A549 (cell line): ENCODE measurements at regions not wholly inside any gene's neighbourhood (a gene's known extent, or its start where the extent isn't known, plus 50 kb on each side); places are given as distances from the start of the nearest gene placed in this dataset.

Source experiments
- ATAC-seq, 2 experiments: fragments of 200-7000 bp in 1 of 2; fragments of >200 bp in 1 of 2; cut with Nextera tagmentation in 1 of 2; cut with Tn5 transposase in 1 of 2; 3 replicates each; pipeline versions ENCODE4 v1.8.0 to v1.9.1; 2018 to 2020; ENCODE audit warnings: mild to moderate bottlenecking in 1 of 2, moderate library complexity in 1 of 2
- CTCF ChIA-PET: fragments of 300-600 bp; sonication (Branson Sonifier 250); formaldehyde crosslinking; extraction: SDS; loops from one replicate; lab custom pipeline; 2021; ENCODE audit warnings: antibody characterized with exemption, inconsistent platforms; lab: Yijun Ruan, JAX
- POLR2A ChIA-PET: fragments of 350-600 bp; formaldehyde crosslinking; extraction: SDS; loops from one replicate; lab custom pipeline; 2021; ENCODE audit warnings: antibody characterized with exemption, inconsistent platforms; lab: Yijun Ruan, JAX
- DNase-seq, 2 experiments: peaks; one replicate each; pipeline versions ENCODE4 v3.0.0 to v3.0.0-alpha.2; 2011 to 2016; ENCODE audit warnings: low read depth in 1 of 2, low spot score in 1 of 2
- FAIRE-seq: peaks from 2 replicates; lab custom pipeline; 2011; peaks lifted over from hg19 to GRCh38; lab: Jason Lieb, UNC
- H3K27ac ChIP-seq, 2 experiments: fragments of >200 bp; sonication (Bioruptor Twin); formaldehyde crosslinking; 3 replicates each; pipeline ENCODE4 v1.5.1; 2016 to 2017
- H3K4me1 ChIP-seq: fragments of >200 bp; sonication (Bioruptor Twin); formaldehyde crosslinking; 3 replicates; pipeline ENCODE4 v1.6.1; 2016
- H3K4me2 ChIP-seq: fragments of >200 bp; sonication (Bioruptor Twin); formaldehyde crosslinking; 3 replicates; pipeline ENCODE4 v1.6.1; 2016
- H3K4me3 ChIP-seq: fragments of >200 bp; sonication (Bioruptor Twin); formaldehyde crosslinking; 3 replicates; pipeline ENCODE4 v1.5.1; 2016
- H3K9me3 ChIP-seq: fragments of >200 bp; sonication (Bioruptor Twin); formaldehyde crosslinking; 3 replicates; pipeline ENCODE4 v1.6.1; 2016
- BHLHE40 ChIP-seq: IDR thresholded peaks from 2 replicates; pipeline ENCODE4 v1.6.1; 2012; ENCODE audit warnings: low read depth, low read length, inconsistent platforms
- CHD2 ChIP-seq: fragments of 150-350 bp; IDR thresholded peaks from 2 replicates; pipeline ENCODE4 v1.6.1; 2014; ENCODE audit warnings: low read length; ENCODE audit not compliant: partially characterized antibody
- EHF ChIP-seq: fragments of 250-450 bp; sonication (Bioruptor Pico); IDR thresholded peaks from 2 replicates; pipeline ENCODE4 v1.5.0; 2020; ENCODE audit warnings: mild to moderate bottlenecking
- EP300 ChIP-seq, 2 experiments: fragments of >200 bp; sonication (Bioruptor Twin); formaldehyde crosslinking; IDR thresholded peaks; 2 replicates in 1 of 2; 3 replicates in 1 of 2; pipeline ENCODE4 v1.6.1; 2016 to 2017
- ESRRA ChIP-seq: fragments of 150-350 bp; IDR thresholded peaks from 2 replicates; pipeline ENCODE4 v1.6.1; 2014; ENCODE audit warnings: mild to moderate bottlenecking, low read length, borderline replicate concordance
- GATA3 ChIP-seq: IDR thresholded peaks from 2 replicates; pipeline ENCODE4 v1.6.1; 2012; ENCODE audit warnings: borderline replicate concordance
- JUN ChIP-seq, 2 experiments: fragments of >200 bp; sonication (Bioruptor Twin); formaldehyde crosslinking; IDR thresholded peaks; 2 replicates in 1 of 2; 3 replicates in 1 of 2; pipeline ENCODE4 v1.6.1; 2016 to 2017
- JUNB ChIP-seq: fragments of >200 bp; sonication (Bioruptor Twin); formaldehyde crosslinking; IDR thresholded peaks from 2 replicates; pipeline ENCODE4 v1.6.1; 2016
- MAFK ChIP-seq: fragments of 450-650 bp; IDR thresholded peaks from 2 replicates; pipeline ENCODE4 v1.6.1; 2014; ENCODE audit not compliant: partially characterized antibody
- PBX3 ChIP-seq: IDR thresholded peaks from 2 replicates; pipeline ENCODE4 v1.6.1; 2012
- TP53 ChIP-seq: fragments of 250-450 bp; sonication (Bioruptor Pico); IDR thresholded peaks from 2 replicates; pipeline ENCODE4 v1.5.0; 2021; ENCODE audit warnings: mild to moderate bottlenecking, moderate library complexity
- ZC3H11A ChIP-seq: fragments of 450-650 bp; IDR thresholded peaks from 2 replicates; pipeline ENCODE4 v1.6.1; 2014; ENCODE audit warnings: antibody characterized with exemption, mild to moderate bottlenecking
- ZSCAN20 ChIP-seq: fragments of 250-450 bp; sonication (Bioruptor Pico); IDR thresholded peaks from 2 replicates; pipeline ENCODE4 v1.8.0; 2022; ENCODE audit warnings: mild to moderate bottlenecking, moderate library complexity
- WGBS: methylation state at CpG from one replicate; pipeline ENCODE4 v1.1.6; 2017; ENCODE audit errors: missing lambda C conversion rate; 5-methylcytosine and 5-hydroxymethylcytosine counted together
- small RNA-seq, 6 experiments: library from RNA; depleted of rRNA; stranded (forward); fragments of <200 nt; gene quantifications; one replicate each; pipeline ENCODE3, GENCODE V24; 2012
- TF ChIP-seq, protein P1 (sequence below): fragments of >200 bp; sonication (Bioruptor Twin); formaldehyde crosslinking; IDR thresholded peaks from 3 replicates; pipeline ENCODE4 v1.5.1; 2016

GRCh38 chr12:124365726-124366430 lies 71.0 kb downstream of the RFLNA start:
- Histone ChIP-seq H3K27ac (peak overlapping the region; percentile 92 to 98; a peak in 5 of 6 replicates), H3K4me2 (no peak overlapping the region), H3K9me3 (no peaks in the 10 kb centered on the region), H3K4me3 (no peak overlapping the region), H3K4me1 (peaks cover 78% of the 10 kb centered on the region)
- FAIRE-seq = no peak
- no peak for DNase-seq
- POLR2A ChIA-PET = no interaction called here
- no peak for ATAC-seq
- no peak for TF ChIP-seq PBX3
- no peak for TF ChIP-seq ESRRA
- no peak for TF ChIP-seq JUN (IDR thresholded peaks at IDR 0.05)
- TF ChIP-seq ZC3H11A = no peak
- TF ChIP-seq, protein P1, sequence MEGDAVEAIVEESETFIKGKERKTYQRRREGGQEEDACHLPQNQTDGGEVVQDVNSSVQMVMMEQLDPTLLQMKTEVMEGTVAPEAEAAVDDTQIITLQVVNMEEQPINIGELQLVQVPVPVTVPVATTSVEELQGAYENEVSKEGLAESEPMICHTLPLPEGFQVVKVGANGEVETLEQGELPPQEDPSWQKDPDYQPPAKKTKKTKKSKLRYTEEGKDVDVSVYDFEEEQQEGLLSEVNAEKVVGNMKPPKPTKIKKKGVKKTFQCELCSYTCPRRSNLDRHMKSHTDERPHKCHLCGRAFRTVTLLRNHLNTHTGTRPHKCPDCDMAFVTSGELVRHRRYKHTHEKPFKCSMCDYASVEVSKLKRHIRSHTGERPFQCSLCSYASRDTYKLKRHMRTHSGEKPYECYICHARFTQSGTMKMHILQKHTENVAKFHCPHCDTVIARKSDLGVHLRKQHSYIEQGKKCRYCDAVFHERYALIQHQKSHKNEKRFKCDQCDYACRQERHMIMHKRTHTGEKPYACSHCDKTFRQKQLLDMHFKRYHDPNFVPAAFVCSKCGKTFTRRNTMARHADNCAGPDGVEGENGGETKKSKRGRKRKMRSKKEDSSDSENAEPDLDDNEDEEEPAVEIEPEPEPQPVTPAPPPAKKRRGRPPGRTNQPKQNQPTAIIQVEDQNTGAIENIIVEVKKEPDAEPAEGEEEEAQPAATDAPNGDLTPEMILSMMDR = no peak
- TF ChIP-seq CHD2 = no peak
- TF ChIP-seq GATA3 = no peak
- TF ChIP-seq ZSCAN20 = no peak
- no peak for TF ChIP-seq JUNB
- no peak for TF ChIP-seq EP300 (IDR thresholded peaks at IDR 0.05)
- TF ChIP-seq TP53 (CRISPR knock-in tag) = no peak
- TF ChIP-seq EHF (CRISPR knock-in tag) = no peak
- TF ChIP-seq MAFK = no peak
- TF ChIP-seq BHLHE40 = no peak
- WGBS = 91% methylated on average over 22 of the region's 23 CpGs
- CTCF ChIA-PET = interaction anchor here (0.9 to 6.5 kb wide), 8 partner anchors 12 to 401 kb away, joined by 3 to 62 read pairs (median 4); no protein-coding TSS in a partner anchor

Small RNA genes lying in the stretch of these regions (small RNA-seq; reads per million reads assigned to genes)
- gene AC073916.1 = 0 reads per million in 6 experiments
